ENCODE measurements at regions not wholly inside any gene's neighbourhood (a gene's known extent, or its start where the extent isn't known, plus 50 kb on each side); places are given as distances from the start of the nearest gene placed in this dataset.

DNA sequence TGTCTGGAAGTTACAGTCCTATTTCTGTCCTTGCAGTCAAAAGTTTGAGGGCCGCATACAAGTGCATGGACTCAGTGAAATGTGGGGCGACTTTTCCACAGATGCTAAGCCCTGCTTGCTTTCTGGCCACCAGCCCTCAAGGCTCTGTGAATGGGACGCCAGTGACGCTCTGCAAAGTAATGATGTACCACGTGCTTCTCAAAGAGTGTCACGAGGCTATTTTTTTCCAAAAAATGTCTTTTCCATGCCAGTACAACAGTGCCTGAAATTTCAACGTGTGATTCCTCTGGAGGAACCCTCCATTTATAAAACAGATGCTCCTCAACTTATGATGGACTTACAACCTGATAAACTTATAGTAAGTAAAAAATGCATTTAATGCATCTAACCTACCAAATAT is 281.8 kb upstream of the CRBN start:
- Histone ChIP-seq H3K4me2 (ENCODE audit: insufficient read depth, low read length) (no peak overlapping the region), H3K9me3 (ENCODE audit: insufficient read depth, low read length, severe bottlenecking) (no peaks in the 10 kb centered on the region), H3K79me2 (ENCODE audit: insufficient read depth, low read length) (no peaks in the 10 kb centered on the region), H3K9ac (ENCODE audit: low read depth, low read length) (no peak overlapping the region), H3K27ac (ENCODE audit: low read length) (no peak overlapping the region), H2AFZ (ENCODE audit: low read depth, low read length) (no peak overlapping the region), H4K20me1 (ENCODE audit: insufficient read depth, low read length) (no peaks in the 10 kb centered on the region), H3K4me3 (ENCODE audit: low read depth in 1 of 2, low read length in 2 of 2) (no peak overlapping the region), H3K27me3 (ENCODE audit: insufficient read depth, low read length, poor library complexity) (no peaks in the 10 kb centered on the region), H3K4me1 (ENCODE audit: insufficient read depth, low read length) (no peaks in the 10 kb centered on the region), H3K36me3 (ENCODE audit: insufficient read depth, low read length) (no peaks in the 10 kb centered on the region)
- DNase-seq = no peak
- TF ChIP-seq, protein P1, sequence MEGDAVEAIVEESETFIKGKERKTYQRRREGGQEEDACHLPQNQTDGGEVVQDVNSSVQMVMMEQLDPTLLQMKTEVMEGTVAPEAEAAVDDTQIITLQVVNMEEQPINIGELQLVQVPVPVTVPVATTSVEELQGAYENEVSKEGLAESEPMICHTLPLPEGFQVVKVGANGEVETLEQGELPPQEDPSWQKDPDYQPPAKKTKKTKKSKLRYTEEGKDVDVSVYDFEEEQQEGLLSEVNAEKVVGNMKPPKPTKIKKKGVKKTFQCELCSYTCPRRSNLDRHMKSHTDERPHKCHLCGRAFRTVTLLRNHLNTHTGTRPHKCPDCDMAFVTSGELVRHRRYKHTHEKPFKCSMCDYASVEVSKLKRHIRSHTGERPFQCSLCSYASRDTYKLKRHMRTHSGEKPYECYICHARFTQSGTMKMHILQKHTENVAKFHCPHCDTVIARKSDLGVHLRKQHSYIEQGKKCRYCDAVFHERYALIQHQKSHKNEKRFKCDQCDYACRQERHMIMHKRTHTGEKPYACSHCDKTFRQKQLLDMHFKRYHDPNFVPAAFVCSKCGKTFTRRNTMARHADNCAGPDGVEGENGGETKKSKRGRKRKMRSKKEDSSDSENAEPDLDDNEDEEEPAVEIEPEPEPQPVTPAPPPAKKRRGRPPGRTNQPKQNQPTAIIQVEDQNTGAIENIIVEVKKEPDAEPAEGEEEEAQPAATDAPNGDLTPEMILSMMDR (IDR thresholded peaks at IDR 0.05; ENCODE audit: borderline replicate concordance, extremely low read depth, low read length, poor library complexity, severe bottlenecking) = no peak
- no peak for TF ChIP-seq EZH2 (IDR thresholded peaks at IDR 0.05; ENCODE audit: borderline replicate concordance, low read depth, low read length, severe bottlenecking)
- ATAC-seq (ENCODE audit: insufficient read depth, low read depth) = no peak

DNA sequence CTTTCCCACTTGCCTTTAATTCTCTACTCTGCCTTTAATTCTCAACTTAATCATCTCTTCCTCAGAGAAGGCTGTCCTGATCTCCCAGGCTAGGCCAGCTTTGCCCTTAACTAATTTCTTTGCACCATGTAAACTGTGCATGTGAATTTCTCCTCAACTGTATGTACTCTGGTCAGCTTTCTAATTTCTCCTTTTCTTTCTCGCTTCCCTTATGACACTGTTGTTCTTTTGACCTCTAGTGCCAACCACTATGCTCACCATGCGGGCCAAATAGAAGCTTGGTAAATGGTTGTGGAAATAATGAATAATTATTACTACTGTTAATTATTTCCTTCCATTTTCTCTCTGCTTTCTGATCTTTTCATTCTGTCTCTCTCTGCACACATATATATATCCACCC is 269.0 kb upstream of the CRBN start:
- H3K36me3 ChIP-seq (ENCODE audit: insufficient read depth, low read length) = no peaks in the 10 kb centered on the region
- H3K4me2 ChIP-seq (ENCODE audit: insufficient read depth, low read length) = no peak overlapping the region
- H4K20me1 ChIP-seq (ENCODE audit: insufficient read depth, low read length) = no peaks in the 10 kb centered on the region
- no peak for TF ChIP-seq EZH2 (IDR thresholded peaks at IDR 0.05; ENCODE audit: borderline replicate concordance, low read depth, low read length, severe bottlenecking)
- no peaks in the 10 kb centered on the region for H3K4me1 ChIP-seq (ENCODE audit: insufficient read depth, low read length)
- ATAC-seq (ENCODE audit: insufficient read depth, low read depth) (no peak), DNase-seq (no peak)
- no peak overlapping the region for H3K9ac ChIP-seq (ENCODE audit: low read depth, low read length)
- H2AFZ ChIP-seq (ENCODE audit: low read depth, low read length) = no peak overlapping the region
- H3K27me3 ChIP-seq (ENCODE audit: insufficient read depth, low read length, poor library complexity) = no peaks in the 10 kb centered on the region
- no peak overlapping the region for H3K27ac ChIP-seq (ENCODE audit: low read length)
- no peak overlapping the region for H3K4me3 ChIP-seq (ENCODE audit: low read depth in 1 of 2, low read length in 2 of 2)
- no peaks in the 10 kb centered on the region for H3K9me3 ChIP-seq (ENCODE audit: insufficient read depth, low read length, severe bottlenecking)
- no peaks in the 10 kb centered on the region for H3K79me2 ChIP-seq (ENCODE audit: insufficient read depth, low read length)

DNA sequence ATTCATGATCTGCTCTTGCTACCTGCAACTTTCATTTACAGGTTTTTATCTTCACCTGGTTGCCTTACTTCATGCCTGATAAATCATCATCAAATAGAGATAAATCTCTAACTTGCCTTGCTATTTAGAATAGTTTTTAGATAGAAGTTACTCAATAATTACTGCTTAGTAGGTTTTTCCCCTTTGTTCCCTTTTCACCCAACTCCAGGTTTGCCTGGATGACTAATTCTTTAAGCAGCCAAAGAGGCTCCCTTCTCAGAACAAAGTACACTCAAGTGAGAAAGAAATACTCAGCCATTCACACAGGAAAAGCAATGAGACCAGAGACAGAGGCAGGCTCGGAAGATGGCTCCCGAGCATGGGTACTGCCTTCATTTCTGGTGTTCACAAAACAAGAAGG is 268.1 kb upstream of the CRBN start:
- H3K36me3 ChIP-seq (ENCODE audit: insufficient read depth, low read length) = no peaks in the 10 kb centered on the region
- H3K9me3 ChIP-seq (ENCODE audit: insufficient read depth, low read length, severe bottlenecking) = no peaks in the 10 kb centered on the region
- no peak overlapping the region for H3K4me2 ChIP-seq (ENCODE audit: insufficient read depth, low read length)
- H3K9ac ChIP-seq (ENCODE audit: low read depth, low read length) = no peak overlapping the region
- no peak overlapping the region for H3K4me3 ChIP-seq (ENCODE audit: low read depth in 1 of 2, low read length in 2 of 2)
- H3K27ac ChIP-seq (ENCODE audit: low read length) = no peak overlapping the region
- no peak overlapping the region for H2AFZ ChIP-seq (ENCODE audit: low read depth, low read length)
- ATAC-seq (ENCODE audit: insufficient read depth, low read depth) = no peak
- no peaks in the 10 kb centered on the region for H4K20me1 ChIP-seq (ENCODE audit: insufficient read depth, low read length)
- no peaks in the 10 kb centered on the region for H3K79me2 ChIP-seq (ENCODE audit: insufficient read depth, low read length)
- H3K27me3 ChIP-seq (ENCODE audit: insufficient read depth, low read length, poor library complexity) = no peaks in the 10 kb centered on the region
- no peak for DNase-seq
- no peaks in the 10 kb centered on the region for H3K4me1 ChIP-seq (ENCODE audit: insufficient read depth, low read length)
- TF ChIP-seq EZH2 (IDR thresholded peaks at IDR 0.05; ENCODE audit: borderline replicate concordance, low read depth, low read length, severe bottlenecking) = no peak
- TF ChIP-seq, protein P1 (IDR thresholded peaks at IDR 0.05; ENCODE audit: borderline replicate concordance, extremely low read depth, low read length, poor library complexity, severe bottlenecking) = no peak

DNA sequence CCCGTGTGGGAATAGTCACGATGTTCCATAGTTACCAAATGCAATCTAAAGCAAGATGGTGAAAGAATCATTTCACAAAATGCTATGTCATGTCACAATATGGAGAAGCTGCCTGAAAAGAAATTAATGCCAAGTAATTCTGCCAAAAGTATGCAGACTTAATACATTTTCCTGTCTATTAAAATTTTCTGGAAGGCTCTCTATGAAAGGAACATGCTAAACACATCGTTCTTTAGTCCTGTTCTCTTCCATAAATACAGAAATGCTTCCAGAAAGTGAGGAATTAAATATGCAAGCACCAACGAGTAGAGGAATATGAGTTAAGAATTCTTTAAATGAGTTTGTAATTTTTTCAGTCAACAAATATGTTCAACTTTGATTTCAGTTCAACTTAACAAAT is 266.8 kb upstream of the CRBN start:
- H3K9ac ChIP-seq (ENCODE audit: low read depth, low read length) = no peak overlapping the region
- TF ChIP-seq EZH2 (IDR thresholded peaks at IDR 0.05; ENCODE audit: borderline replicate concordance, low read depth, low read length, severe bottlenecking) = no peak
- TF ChIP-seq, protein P1 (IDR thresholded peaks at IDR 0.05; ENCODE audit: borderline replicate concordance, extremely low read depth, low read length, poor library complexity, severe bottlenecking) = no peak
- no peaks in the 10 kb centered on the region for H3K9me3 ChIP-seq (ENCODE audit: insufficient read depth, low read length, severe bottlenecking)
- no peaks in the 10 kb centered on the region for H3K27me3 ChIP-seq (ENCODE audit: insufficient read depth, low read length, poor library complexity)
- no peaks in the 10 kb centered on the region for H4K20me1 ChIP-seq (ENCODE audit: insufficient read depth, low read length)
- H3K79me2 ChIP-seq (ENCODE audit: insufficient read depth, low read length) = no peaks in the 10 kb centered on the region
- no peak for DNase-seq
- H3K36me3 ChIP-seq (ENCODE audit: insufficient read depth, low read length) = no peaks in the 10 kb centered on the region
- H3K4me2 ChIP-seq (ENCODE audit: insufficient read depth, low read length) = no peak overlapping the region
- no peak for ATAC-seq (ENCODE audit: insufficient read depth, low read depth)
- H2AFZ ChIP-seq (ENCODE audit: low read depth, low read length) = no peak overlapping the region
- H3K4me3 ChIP-seq (ENCODE audit: low read depth in 1 of 2, low read length in 2 of 2) = no peak overlapping the region
- H3K4me1 ChIP-seq (ENCODE audit: insufficient read depth, low read length) = no peaks in the 10 kb centered on the region
- H3K27ac ChIP-seq (ENCODE audit: low read length) = no peak overlapping the region
